Left renal pelvis (tissue), 4 donors: ENCODE measurements at regions not wholly inside any gene's neighbourhood (a gene's known extent, or its start where the extent isn't known, plus 50 kb on each side); places are given as distances from the start of the nearest gene placed in this dataset.

Experiments
- DNase-seq, 4 donors: peaks; one replicate each; pipeline ENCODE4 v3.0.0-alpha.2; 2013; ENCODE audit warnings: low read depth in 4 of 4, low spot score in 3 of 4

GRCh38 chr15:31455499-31455898 is 128.9 kb downstream of the KLF13 start:
- no peak for DNase-seq

GRCh38 chr15:31456354-31457060 is 129.9 kb downstream of the KLF13 start:
- DNase-seq, result no peak

- DNase-seq, result no peak
Measured at GRCh38 chr15:31457161-31457560, 130.5 kb downstream of the KLF13 start.

GRCh38 chr15:31457631-31458526 is 131.2 kb downstream of the KLF13 start:
- DNase-seq, result no peak

- DNase-seq, result no peak
Measured at GRCh38 chr15:31458596-31459399, 132.2 kb downstream of the KLF13 start.

- DNase-seq, result no peak
Measured at GRCh38 chr15:31459400-31459748, 132.7 kb downstream of the KLF13 start.

GRCh38 chr15:31461375-31461774 is 134.7 kb downstream of the KLF13 start:
- no peak for DNase-seq

GRCh38 chr15:31461911-31462480 is 135.4 kb downstream of the KLF13 start:
- no peak for DNase-seq

GRCh38 chr15:31463521-31464102 is 137.0 kb downstream of the KLF13 start:
- DNase-seq, result no peak

GRCh38 chr15:31464216-31465082 is 137.8 kb downstream of the KLF13 start:
- no peak for DNase-seq

- DNase-seq, result no peak
Measured at GRCh38 chr15:31465083-31465955, 138.7 kb downstream of the KLF13 start.

- DNase-seq, result no peak
Measured at GRCh38 chr15:31467361-31467760, 140.7 kb downstream of the KLF13 start.

GRCh38 chr15:31468911-31469785 is 142.5 kb downstream of the KLF13 start:
- DNase-seq, result no peak

- DNase-seq, result no peak
Measured at GRCh38 chr15:31469786-31470525, 143.3 kb downstream of the KLF13 start.

GRCh38 chr15:31470756-31471155 is 144.1 kb downstream of the KLF13 start:
- DNase-seq, result no peak

- no peak for DNase-seq
Measured at GRCh38 chr15:31471731-31472430, 145.2 kb downstream of the KLF13 start.
